Keratinocyte (primary cell): ENCODE measurements at regions not wholly inside any gene's neighbourhood (a gene's known extent, or its start where the extent isn't known, plus 50 kb on each side); places are given as distances from the start of the nearest gene placed in this dataset.

ENCODE experiments used
- DNase-seq: peaks from one replicate; pipeline ENCODE4 v3.0.0-alpha.2; 2011; ENCODE audit warnings: low read depth, missing footprints, low spot score
- FAIRE-seq: peaks from 2 replicates; lab custom pipeline; 2011; peaks lifted over from hg19 to GRCh38; lab: Jason Lieb, UNC
- H2AFZ ChIP-seq: 2 replicates; pipeline ENCODE4 v1.6.0; 2012; ENCODE audit warnings: low read length, control low read depth, inconsistent platforms; ENCODE audit not compliant: control insufficient read depth
- H3K27ac ChIP-seq: 2 replicates; pipeline ENCODE4 v1.5.1; 2011; ENCODE audit warnings: low read length; ENCODE audit not compliant: control insufficient read depth, insufficient read depth
- H3K27me3 ChIP-seq: 3 replicates; pipeline ENCODE4 v1.6.0; 2011; ENCODE audit warnings: low read length; ENCODE audit not compliant: control insufficient read depth, insufficient read depth; ENCODE audit errors: extremely low read depth
- H3K36me3 ChIP-seq, 2 experiments: 2 replicates in 1 of 2; 3 replicates in 1 of 2; pipeline ENCODE4 v1.5.1; 2011; ENCODE audit warnings: low read length in 2 of 2, mild to moderate bottlenecking in 1 of 2; ENCODE audit not compliant: control insufficient read depth in 2 of 2, insufficient read depth in 2 of 2; ENCODE audit errors: extremely low read depth in 1 of 2
- H3K4me1 ChIP-seq: 3 replicates; pipeline ENCODE4 v1.5.1; 2011; ENCODE audit warnings: low read length; ENCODE audit not compliant: control insufficient read depth, insufficient read depth; ENCODE audit errors: extremely low read depth
- H3K4me2 ChIP-seq: 3 replicates; pipeline ENCODE4 v1.6.0; 2011; ENCODE audit warnings: low read depth, low read length; ENCODE audit not compliant: control insufficient read depth, insufficient read depth; ENCODE audit errors: extremely low read depth
- H3K4me3 ChIP-seq, 3 experiments: fragments of 200-600 bp in 1 of 3; sonication (generic) in 1 of 3; 2 replicates in 2 of 3; 3 replicates in 1 of 3; pipeline ENCODE4 v1.5.1; 2011 to 2016; ENCODE audit warnings: low read length in 3 of 3, mild to moderate bottlenecking in 3 of 3, control low read depth in 2 of 3, inconsistent platforms in 1 of 3, low read depth in 1 of 3, mixed read lengths in 1 of 3, mixed run types in 1 of 3, moderate library complexity in 1 of 3; ENCODE audit not compliant: control insufficient read depth in 2 of 3, insufficient read depth in 2 of 3; ENCODE audit errors: extremely low read depth in 1 of 3
- H3K79me2 ChIP-seq: 2 replicates; pipeline ENCODE4 v1.6.0; 2012; ENCODE audit warnings: low read length; ENCODE audit not compliant: control insufficient read depth, insufficient read depth
- H3K9ac ChIP-seq: 3 replicates; pipeline ENCODE4 v1.6.0; 2011; ENCODE audit warnings: low read length; ENCODE audit not compliant: control insufficient read depth, insufficient read depth; ENCODE audit errors: extremely low read depth
- H3K9me1 ChIP-seq: 3 replicates; pipeline ENCODE4 v1.6.0; 2011; ENCODE audit warnings: low read length; ENCODE audit not compliant: control insufficient read depth, insufficient read depth; ENCODE audit errors: extremely low read depth
- H3K9me3 ChIP-seq: 2 replicates; pipeline ENCODE4 v1.5.1; 2012; ENCODE audit warnings: low read depth, low read length; ENCODE audit not compliant: control insufficient read depth
- H4K20me1 ChIP-seq: 3 replicates; pipeline ENCODE4 v1.6.0; 2011; ENCODE audit warnings: low read length; ENCODE audit not compliant: control insufficient read depth, insufficient read depth; ENCODE audit errors: extremely low read depth
- CTCF ChIP-seq, 3 experiments: IDR thresholded peaks in 1 of 3; conservative IDR thresholded peaks in 1 of 3; optimal IDR thresholded peaks in 1 of 3; 2 replicates in 2 of 3; 3 replicates in 1 of 3; pipeline versions ENCODE3 to v1.5.1; 2011; ENCODE audit warnings: low read length in 3 of 3, mild to moderate bottlenecking in 3 of 3, moderate library complexity in 2 of 3, control low read depth in 1 of 3, inconsistent platforms in 1 of 3; ENCODE audit not compliant: insufficient read depth in 2 of 3; ENCODE audit errors: extremely low read depth in 1 of 3
- EZH2 ChIP-seq: IDR thresholded peaks from one replicate; pipeline ENCODE4 v1.6.1; 2012; ENCODE audit warnings: inconsistent platforms, mild to moderate bottlenecking, low read length, moderate library complexity
- dilution Hi-C: fragments of 300-500 bp; cut with MboI; formaldehyde crosslinking; loops from one replicate; pipeline ENCODE4 v1.7.0; 2020; ENCODE audit warnings: low sequenced_read_pairs; ENCODE audit not compliant: extremely low pct_ligation_motif_present

GRCh38 chrX:26783512-26784225, 567.7 kb downstream of the MAGEB5 start:
- peak; percentile 32 to 49 (median 45) for TF ChIP-seq CTCF (optimal IDR thresholded peaks at IDR 0.05 in 1 of 3, IDR thresholded peaks at IDR 0.05 in 1 of 3, conservative IDR thresholded peaks at IDR 0.05 in 1 of 3; ENCODE audit: extremely low read depth in 1 of 3, insufficient read depth in 2 of 3, low read length in 3 of 3)
- no peak for TF ChIP-seq EZH2
- no peak overlapping the region for H2AFZ ChIP-seq
- H3K9me1 ChIP-seq = no peaks in the 10 kb centered on the region
- H3K9me3 ChIP-seq = no peaks in the 10 kb centered on the region
- H3K27me3 ChIP-seq = no peaks in the 10 kb centered on the region
- no peak overlapping the region for H3K27ac ChIP-seq
- H3K4me3 ChIP-seq = no peak overlapping the region
- no peaks in the 10 kb centered on the region for H3K36me3 ChIP-seq
- dilution Hi-C loops = no loop called here
- no peak overlapping the region for H3K9ac ChIP-seq
- H3K4me1 ChIP-seq = no peaks in the 10 kb centered on the region
- DNase-seq = no peak
- no peak for FAIRE-seq
- no peak overlapping the region for H3K4me2 ChIP-seq
- no peaks in the 10 kb centered on the region for H3K79me2 ChIP-seq
- no peaks in the 10 kb centered on the region for H4K20me1 ChIP-seq

- no peak overlapping the region for H3K4me2 ChIP-seq
- no peak overlapping the region for H3K9ac ChIP-seq
- no peaks in the 10 kb centered on the region for H3K27me3 ChIP-seq
- H3K9me1 ChIP-seq = no peaks in the 10 kb centered on the region
- no peaks in the 10 kb centered on the region for H3K9me3 ChIP-seq
- H3K4me1 ChIP-seq = no peaks in the 10 kb centered on the region
- no peaks in the 10 kb centered on the region for H3K79me2 ChIP-seq
- TF ChIP-seq CTCF (optimal IDR thresholded peaks at IDR 0.05 in 1 of 3, IDR thresholded peaks at IDR 0.05 in 1 of 3, conservative IDR thresholded peaks at IDR 0.05 in 1 of 3; ENCODE audit: extremely low read depth in 1 of 3, insufficient read depth in 2 of 3, low read length in 3 of 3) = peak in 1 of 3 experiments; percentile 18
- TF ChIP-seq EZH2 = no peak
- no peak overlapping the region for H3K4me3 ChIP-seq
- DNase-seq (no peak), FAIRE-seq (no peak)
- H3K36me3 ChIP-seq = no peaks in the 10 kb centered on the region
- H3K27ac ChIP-seq = no peak overlapping the region
- H2AFZ ChIP-seq = no peak overlapping the region
- no peaks in the 10 kb centered on the region for H4K20me1 ChIP-seq
- dilution Hi-C loops = no loop called here
These were observed 562.4 kb downstream of the MAGEB5 start for GRCh38 chrX:26778320-26778888.
